ENCODE measurements at regions not wholly inside any gene's neighbourhood (a gene's known extent, or its start where the extent isn't known, plus 50 kb on each side); places are given as distances from the start of the nearest gene placed in this dataset.
"Not testable (repeated sequence)": the region's sequence is repeated elsewhere in the genome, so short reads cannot be mapped to it uniquely, and the experiment has no call there.

DNA sequence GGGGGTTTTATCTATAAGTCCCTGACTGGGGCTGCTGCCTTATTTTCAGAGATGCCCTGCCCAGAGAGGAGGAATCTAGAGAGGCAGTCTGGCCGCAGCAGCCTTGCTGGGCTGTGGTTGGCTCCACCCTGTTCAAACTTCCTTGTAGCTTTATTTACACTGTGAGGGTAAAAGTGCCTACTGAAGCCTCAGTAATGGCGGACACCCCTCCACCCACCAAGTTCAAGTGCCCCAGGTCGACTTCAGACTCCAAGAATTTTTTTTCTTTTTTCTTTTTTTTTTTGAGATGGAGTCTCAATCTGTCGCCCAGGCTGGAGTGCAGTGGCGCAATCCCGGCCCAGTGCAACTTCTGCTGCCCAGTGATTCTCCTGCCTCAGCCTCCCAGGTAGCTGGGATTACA, 137.3 kb upstream of the MTPN start:
- H4K8ac ChIP-seq (ENCODE audit: low read depth, low read length); H2AK5ac ChIP-seq (ENCODE audit: low read length); H2BK5ac ChIP-seq (ENCODE audit: low read length); H2BK120ac ChIP-seq (ENCODE audit: low read depth, low read length); H2BK15ac ChIP-seq (replicated peaks; ENCODE audit: low read depth); H3K4me2 ChIP-seq (ENCODE audit: low read length); H3K27ac ChIP-seq (ENCODE audit: low read depth, low read length); H3K9ac ChIP-seq (ENCODE audit: low read length); DNase-seq; H3K23ac ChIP-seq (ENCODE audit: low read length); H3K79me1 ChIP-seq (ENCODE audit: low read length); H3K18ac ChIP-seq (ENCODE audit: low read length); H3K4me1 ChIP-seq (ENCODE audit: control insufficient read depth, low read depth, low read length); H3K56ac ChIP-seq (ENCODE audit: low read length); H3K4me3 ChIP-seq (ENCODE audit: low read length); H3K36me3 ChIP-seq (ENCODE audit: control insufficient read depth, insufficient read depth, low read length); H3K27me3 ChIP-seq (ENCODE audit: insufficient read depth, low read length, poor library complexity); H4K5ac ChIP-seq (ENCODE audit: low read length); H3K4ac ChIP-seq (ENCODE audit: low read depth, low read length); H3K79me2 ChIP-seq (ENCODE audit: control insufficient read depth, insufficient read depth, low read length): not testable (repeated sequence)
- WGBS (ENCODE audit: extremely low coverage, insufficient coverage, low lambda C conversion rate) = no CpG with 5 or more reads among the region's 6 CpGs

DNA sequence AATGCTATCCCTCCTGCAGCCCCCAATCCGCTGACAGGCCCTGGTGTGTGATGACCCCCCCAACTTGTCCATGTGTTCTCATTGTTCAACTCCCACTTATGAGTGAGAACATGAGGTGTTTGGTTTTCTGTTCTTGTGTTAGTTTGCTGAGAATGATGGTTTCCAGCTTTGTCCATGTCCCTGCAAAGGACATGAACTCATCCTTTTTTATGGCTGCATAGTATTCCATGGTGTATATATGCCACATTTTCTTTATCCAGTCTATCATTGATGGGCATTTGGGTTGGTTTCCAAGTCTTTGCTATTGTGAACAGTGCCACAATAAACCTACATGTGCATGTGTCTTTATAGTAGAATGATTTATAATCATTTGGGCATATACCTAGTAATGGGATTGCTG, 131.9 kb upstream of the MTPN start:
- no CpG with 5 or more reads among the region's 1 CpG for WGBS (ENCODE audit: extremely low coverage, insufficient coverage, low lambda C conversion rate)
- not testable (repeated sequence) for H3K4ac ChIP-seq (ENCODE audit: low read depth, low read length); H3K23ac ChIP-seq (ENCODE audit: low read length); H3K18ac ChIP-seq (ENCODE audit: low read length); H3K36me3 ChIP-seq (ENCODE audit: control insufficient read depth, insufficient read depth, low read length); H3K56ac ChIP-seq (ENCODE audit: low read length); H4K5ac ChIP-seq (ENCODE audit: low read length); H3K27me3 ChIP-seq (ENCODE audit: insufficient read depth, low read length, poor library complexity); H3K79me1 ChIP-seq (ENCODE audit: low read length); H3K9ac ChIP-seq (ENCODE audit: low read length); H2BK120ac ChIP-seq (ENCODE audit: low read depth, low read length); DNase-seq; H4K8ac ChIP-seq (ENCODE audit: low read depth, low read length); H2BK15ac ChIP-seq (replicated peaks; ENCODE audit: low read depth); H3K27ac ChIP-seq (ENCODE audit: low read depth, low read length); H3K79me2 ChIP-seq (ENCODE audit: control insufficient read depth, insufficient read depth, low read length); H2BK5ac ChIP-seq (ENCODE audit: low read length); H3K4me1 ChIP-seq (ENCODE audit: control insufficient read depth, low read depth, low read length); H2AK5ac ChIP-seq (ENCODE audit: low read length); H3K4me3 ChIP-seq (ENCODE audit: low read length); H3K4me2 ChIP-seq (ENCODE audit: low read length)

DNA sequence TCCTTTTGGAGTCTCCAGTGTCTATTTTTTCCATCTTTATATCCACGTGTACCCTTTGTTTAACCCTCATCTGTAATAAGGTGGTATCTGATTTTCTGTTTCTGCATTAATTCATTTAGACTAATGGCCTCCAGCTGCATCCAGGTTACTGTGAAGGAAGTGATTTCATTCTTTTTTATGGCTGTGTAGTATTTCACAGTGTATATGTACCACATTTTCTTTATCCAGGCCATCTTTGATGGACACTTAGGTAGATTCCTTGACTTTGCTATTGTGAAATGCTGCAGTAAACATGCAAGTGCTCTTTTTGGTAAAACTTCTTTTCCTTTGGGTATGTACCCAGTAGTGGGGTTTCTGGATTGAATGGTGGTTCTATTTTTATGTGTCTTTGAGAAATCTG, 128.0 kb upstream of the MTPN start:
- H3K79me2 ChIP-seq (ENCODE audit: control insufficient read depth, insufficient read depth, low read length) = no peaks in the 10 kb centered on the region
- no peak overlapping the region for H4K5ac ChIP-seq (ENCODE audit: low read length)
- H3K18ac ChIP-seq (ENCODE audit: low read length) = no peak overlapping the region
- no peak overlapping the region for H2BK15ac ChIP-seq (replicated peaks; ENCODE audit: low read depth)
- no peak overlapping the region for H3K23ac ChIP-seq (ENCODE audit: low read length)
- H3K4me1 ChIP-seq (ENCODE audit: control insufficient read depth, low read depth, low read length) = no peaks in the 10 kb centered on the region
- H3K79me1 ChIP-seq (ENCODE audit: low read length) = no peaks in the 10 kb centered on the region
- H2AK5ac ChIP-seq (ENCODE audit: low read length) = no peak overlapping the region
- WGBS (ENCODE audit: extremely low coverage, insufficient coverage, low lambda C conversion rate) = no CpG with 5 or more reads among the region's 1 CpG
- no peak overlapping the region for H3K4me2 ChIP-seq (ENCODE audit: low read length)
- H3K9ac ChIP-seq (ENCODE audit: low read length) = no peak overlapping the region
- H3K27ac ChIP-seq (ENCODE audit: low read depth, low read length) = no peak overlapping the region
- no peak overlapping the region for H2BK5ac ChIP-seq (ENCODE audit: low read length)
- DNase-seq = no peak
- no peaks in the 10 kb centered on the region for H3K36me3 ChIP-seq (ENCODE audit: control insufficient read depth, insufficient read depth, low read length)
- no peak overlapping the region for H4K8ac ChIP-seq (ENCODE audit: low read depth, low read length)
- no peaks in the 10 kb centered on the region for H3K27me3 ChIP-seq (ENCODE audit: insufficient read depth, low read length, poor library complexity)
- H3K4ac ChIP-seq (ENCODE audit: low read depth, low read length) = no peak overlapping the region
- no peak overlapping the region for H3K56ac ChIP-seq (ENCODE audit: low read length)
- no peak overlapping the region for H2BK120ac ChIP-seq (ENCODE audit: low read depth, low read length)
- H3K4me3 ChIP-seq (ENCODE audit: low read length) = no peak overlapping the region

DNA sequence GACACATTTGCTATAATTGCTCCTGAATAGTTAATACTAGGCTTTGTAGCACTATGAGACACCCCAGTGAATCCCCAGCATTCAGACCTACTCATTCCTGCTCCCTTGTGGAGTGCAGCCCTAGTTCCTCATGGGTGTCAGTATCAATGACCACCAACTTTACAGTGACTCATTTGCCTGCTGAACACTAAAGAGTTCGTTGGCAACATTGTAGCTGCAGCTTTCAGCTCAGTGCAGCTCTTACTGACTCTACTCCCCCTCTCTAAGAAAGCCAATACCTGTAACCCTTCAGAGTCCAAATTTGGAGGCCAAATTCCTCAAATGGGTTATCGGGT, 127.1 kb upstream of the MTPN start:
- Histone ChIP-seq H2BK15ac (replicated peaks; ENCODE audit: low read depth) (no peak overlapping the region), H3K36me3 (ENCODE audit: control insufficient read depth, insufficient read depth, low read length) (no peaks in the 10 kb centered on the region), H3K79me1 (ENCODE audit: low read length) (no peaks in the 10 kb centered on the region), H3K56ac (ENCODE audit: low read length) (no peak overlapping the region), H2BK5ac (ENCODE audit: low read length) (no peak overlapping the region), H3K27me3 (ENCODE audit: insufficient read depth, low read length, poor library complexity) (no peaks in the 10 kb centered on the region), H3K18ac (ENCODE audit: low read length) (no peak overlapping the region), H2BK120ac (ENCODE audit: low read depth, low read length) (no peak overlapping the region), H3K4ac (ENCODE audit: low read depth, low read length) (no peak overlapping the region), H3K9ac (ENCODE audit: low read length) (no peak overlapping the region), H3K4me3 (ENCODE audit: low read length) (no peak overlapping the region), H3K23ac (ENCODE audit: low read length) (no peak overlapping the region), H3K27ac (ENCODE audit: low read depth, low read length) (no peak overlapping the region), H4K8ac (ENCODE audit: low read depth, low read length) (no peak overlapping the region), H4K5ac (ENCODE audit: low read length) (no peak overlapping the region), H3K4me2 (ENCODE audit: low read length) (no peak overlapping the region), H3K4me1 (ENCODE audit: control insufficient read depth, low read depth, low read length) (no peaks in the 10 kb centered on the region), H3K79me2 (ENCODE audit: control insufficient read depth, insufficient read depth, low read length) (no peaks in the 10 kb centered on the region), H2AK5ac (ENCODE audit: low read length) (no peak overlapping the region)
- WGBS (ENCODE audit: extremely low coverage, insufficient coverage, low lambda C conversion rate) = no CpG with 5 or more reads among the region's 2 CpGs
- DNase-seq = no peak

DNA sequence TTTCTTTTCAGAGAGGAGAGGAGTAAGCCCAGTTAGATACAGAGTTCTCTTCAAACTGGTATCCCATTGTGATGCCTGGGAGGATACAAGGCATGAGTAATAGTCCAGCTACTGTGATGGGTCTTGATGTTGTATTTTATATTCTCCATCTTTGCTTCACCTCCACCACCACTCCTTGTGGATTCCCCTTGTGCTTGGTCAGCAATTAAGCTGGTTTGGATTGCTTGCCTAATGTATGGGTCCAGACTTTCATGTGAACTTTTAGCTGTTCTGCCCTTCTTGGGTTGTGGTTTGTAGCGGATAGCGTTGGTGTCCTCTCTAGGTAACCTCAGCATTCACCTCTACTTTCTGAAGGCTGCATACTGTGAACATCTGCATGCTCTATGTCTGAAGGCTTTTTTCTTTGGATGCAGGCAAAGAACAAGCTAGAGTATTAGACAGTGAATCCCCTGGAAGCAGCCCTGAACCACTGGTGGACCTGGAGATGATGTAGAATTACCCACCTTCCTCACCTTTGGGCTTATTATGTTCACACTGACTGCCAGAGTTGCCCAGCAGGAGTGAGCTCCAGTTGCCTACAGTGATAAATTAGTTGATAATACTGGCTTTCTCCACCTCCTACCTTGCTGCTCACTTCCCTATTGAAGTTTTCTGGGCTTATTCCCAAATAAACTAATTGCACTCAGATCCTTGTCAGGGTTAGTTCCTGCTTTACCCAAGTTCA, 126.5 kb upstream of the MTPN start:
- no peak overlapping the region for H3K9ac ChIP-seq (ENCODE audit: low read length)
- H4K5ac ChIP-seq (ENCODE audit: low read length) = no peak overlapping the region
- H3K36me3 ChIP-seq (ENCODE audit: control insufficient read depth, insufficient read depth, low read length) = no peaks in the 10 kb centered on the region
- H3K4me1 ChIP-seq (ENCODE audit: control insufficient read depth, low read depth, low read length) = no peaks in the 10 kb centered on the region
- no peak overlapping the region for H3K4me3 ChIP-seq (ENCODE audit: low read length)
- H3K79me2 ChIP-seq (ENCODE audit: control insufficient read depth, insufficient read depth, low read length) = no peaks in the 10 kb centered on the region
- H3K27ac ChIP-seq (ENCODE audit: low read depth, low read length) = no peak overlapping the region
- H3K23ac ChIP-seq (ENCODE audit: low read length) = no peak overlapping the region
- no peaks in the 10 kb centered on the region for H3K27me3 ChIP-seq (ENCODE audit: insufficient read depth, low read length, poor library complexity)
- no peak for DNase-seq
- no peak overlapping the region for H2BK5ac ChIP-seq (ENCODE audit: low read length)
- H3K4ac ChIP-seq (ENCODE audit: low read depth, low read length) = no peak overlapping the region
- no peak overlapping the region for H3K4me2 ChIP-seq (ENCODE audit: low read length)
- WGBS (ENCODE audit: extremely low coverage, insufficient coverage, low lambda C conversion rate) = no CpG with 5 or more reads among the region's 2 CpGs
- H3K56ac ChIP-seq (ENCODE audit: low read length) = no peak overlapping the region
- no peak overlapping the region for H3K18ac ChIP-seq (ENCODE audit: low read length)
- H2BK15ac ChIP-seq (replicated peaks; ENCODE audit: low read depth) = no peak overlapping the region
- H4K8ac ChIP-seq (ENCODE audit: low read depth, low read length) = no peak overlapping the region
- H2AK5ac ChIP-seq (ENCODE audit: low read length) = no peak overlapping the region
- H3K79me1 ChIP-seq (ENCODE audit: low read length) = no peaks in the 10 kb centered on the region
- no peak overlapping the region for H2BK120ac ChIP-seq (ENCODE audit: low read depth, low read length)

DNA sequence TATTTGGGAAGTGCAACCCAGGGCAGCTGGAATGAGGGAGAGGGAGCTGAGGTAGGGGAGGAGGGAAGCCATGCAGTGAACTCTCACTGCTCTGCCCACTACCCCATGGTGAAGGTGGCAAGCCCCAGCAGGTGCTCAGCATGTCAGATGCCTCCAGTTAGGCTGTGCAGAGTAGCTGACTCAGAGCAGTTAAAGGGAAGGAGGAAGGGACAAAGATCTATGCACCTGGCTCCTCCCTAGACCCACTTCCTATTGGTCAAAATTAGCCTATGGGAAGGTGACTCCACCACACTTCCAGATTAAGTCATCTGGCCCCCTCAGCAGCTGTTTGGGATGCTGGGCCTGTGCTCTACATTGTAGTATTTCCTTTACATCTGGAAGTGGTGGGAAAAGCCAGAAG, 125.7 kb upstream of the MTPN start:
- Histone ChIP-seq H3K79me2 (ENCODE audit: control insufficient read depth, insufficient read depth, low read length) (no peaks in the 10 kb centered on the region), H2BK5ac (ENCODE audit: low read length) (no peak overlapping the region), H3K79me1 (ENCODE audit: low read length) (no peaks in the 10 kb centered on the region), H3K4me3 (ENCODE audit: low read length) (no peak overlapping the region), H3K4ac (ENCODE audit: low read depth, low read length) (no peak overlapping the region), H2AK5ac (ENCODE audit: low read length) (no peak overlapping the region), H3K56ac (ENCODE audit: low read length) (no peak overlapping the region), H3K36me3 (ENCODE audit: control insufficient read depth, insufficient read depth, low read length) (no peaks in the 10 kb centered on the region), H2BK15ac (replicated peaks; ENCODE audit: low read depth) (no peak overlapping the region), H4K8ac (ENCODE audit: low read depth, low read length) (no peak overlapping the region), H3K27me3 (ENCODE audit: insufficient read depth, low read length, poor library complexity) (no peaks in the 10 kb centered on the region), H3K23ac (ENCODE audit: low read length) (no peak overlapping the region), H4K5ac (ENCODE audit: low read length) (no peak overlapping the region), H3K27ac (ENCODE audit: low read depth, low read length) (no peak overlapping the region), H3K18ac (ENCODE audit: low read length) (no peak overlapping the region), H3K9ac (ENCODE audit: low read length) (no peak overlapping the region), H2BK120ac (ENCODE audit: low read depth, low read length) (no peak overlapping the region), H3K4me1 (ENCODE audit: control insufficient read depth, low read depth, low read length) (no peaks in the 10 kb centered on the region), H3K4me2 (ENCODE audit: low read length) (no peak overlapping the region)
- no peak for DNase-seq
